ENCODE measurements at regions not wholly inside any gene's neighbourhood (a gene's known extent, or its start where the extent isn't known, plus 50 kb on each side); places are given as distances from the start of the nearest gene placed in this dataset.

DNA sequence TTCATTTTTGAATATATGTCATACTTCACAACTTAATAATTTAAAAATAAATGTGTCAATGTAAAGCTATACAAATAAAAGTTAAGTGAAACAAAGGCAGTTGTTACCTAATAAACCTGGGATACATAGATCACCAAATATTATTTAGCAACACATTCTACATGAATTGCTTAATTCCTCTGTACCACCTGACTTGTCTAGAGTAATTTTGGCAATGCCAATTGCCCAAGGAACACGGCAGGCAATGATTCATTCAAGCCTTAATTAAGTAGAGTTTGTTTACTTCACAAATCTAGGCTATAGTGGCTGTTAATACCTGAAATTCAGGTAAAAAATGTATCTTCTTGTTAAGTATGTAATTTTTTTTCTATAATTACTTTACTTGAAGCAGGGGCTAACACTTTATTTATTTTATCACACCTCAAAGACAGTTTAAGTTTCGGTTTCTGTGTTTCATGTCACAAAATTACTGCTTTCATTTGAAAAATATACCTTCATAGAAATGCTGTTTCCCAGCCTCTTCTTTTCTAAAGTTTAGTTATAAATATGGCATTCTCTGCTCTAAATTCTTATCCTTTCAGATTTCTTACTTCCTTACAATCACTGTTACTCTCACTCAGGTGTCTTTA, 705.7 kb downstream of the SLITRK5 start:
- H2AK5ac ChIP-seq (ENCODE audit: low read depth, low read length): no peak overlapping the region
- ATAC-seq (ENCODE audit: low read depth): no peak
- H2AK9ac ChIP-seq (replicated peaks; ENCODE audit: low read depth, low read length, poor library complexity): no peak overlapping the region
- no peak overlapping the region for H2AFZ ChIP-seq (replicated peaks; ENCODE audit: low read length, poor library complexity)
- no peak overlapping the region for H3K14ac ChIP-seq (replicated peaks; ENCODE audit: low read depth, low read length)
- no peak overlapping the region for H3K9ac ChIP-seq (ENCODE audit: low read depth, low read length)
- no CpG with 5 or more reads among the region's 2 CpGs for WGBS, 2 experiments (ENCODE audit: extremely low coverage in 2 of 2, insufficient read length in 1 of 2)
- H2BK15ac ChIP-seq (ENCODE audit: low read depth, low read length): no peak overlapping the region
- no peak overlapping the region for H2BK120ac ChIP-seq (ENCODE audit: low read depth, low read length)
- no peak overlapping the region for H4K5ac ChIP-seq (ENCODE audit: low read depth, low read length)
- H3K9me3 ChIP-seq (ENCODE audit: control insufficient read depth, insufficient read depth, low read length): peaks cover 5% of the 10 kb centered on the region
- no peak overlapping the region for H3K4me3 ChIP-seq (ENCODE audit: insufficient read depth, low read depth, low read length)
- no TSS peak for BruUV-seq (replicated peaks)
- no peaks in the 10 kb centered on the region for H3K36me3 ChIP-seq (ENCODE audit: control insufficient read depth, insufficient read depth, low read length)
- H3K18ac ChIP-seq (ENCODE audit: low read depth, low read length): no peak overlapping the region
- H3K56ac ChIP-seq (ENCODE audit: extremely low read depth, insufficient read depth, low read length): no peak overlapping the region
- dilution Hi-C loops (cut with HindIII; ENCODE audit: low sequenced_read_pairs, unreplicated experiment): no loop called here
- no peak overlapping the region for H2BK20ac ChIP-seq (ENCODE audit: low read depth, low read length)
- ChIA-PET POLR2A (ENCODE audit: unreplicated experiment) (no interaction called here), CTCF (no interaction called here)
- no peak overlapping the region for H2BK5ac ChIP-seq (ENCODE audit: low read depth, low read length, poor library complexity, severe bottlenecking)
- H3K79me1 ChIP-seq (ENCODE audit: low read depth in 1 of 2, low read length in 2 of 2): no peaks in the 10 kb centered on the region
- H3K4ac ChIP-seq (ENCODE audit: low read depth, low read length): no peak overlapping the region
- H3K27ac ChIP-seq (ENCODE audit: insufficient read depth, low read length): no peak overlapping the region
- TF ChIP-seq MXI1 (IDR thresholded peaks at IDR 0.05; ENCODE audit: borderline replicate concordance, low read depth, low read length) (no peak), MAFK (IDR thresholded peaks at IDR 0.05; ENCODE audit: low read depth, low read length) (no peak), NFE2L2 (IDR thresholded peaks at IDR 0.05; ENCODE audit: low read depth, low read length) (no peak), CEBPB (IDR thresholded peaks at IDR 0.05; ENCODE audit: low read depth, low read length) (no peak), RAD21 (IDR thresholded peaks at IDR 0.05; ENCODE audit: low read length) (no peak)
- intact Hi-C loops (cut with micrococcal nuclease): no loop called here
- H4K8ac ChIP-seq (ENCODE audit: low read depth in 2 of 2, low read length in 2 of 2): no peak overlapping the region
- no peaks in the 10 kb centered on the region for H3K27me3 ChIP-seq (ENCODE audit: control insufficient read depth, insufficient read depth, low read length)
- in situ Hi-C loops (cut with MboI; ENCODE audit: low sequenced_read_pairs): no loop called here
- H4K20me1 ChIP-seq (ENCODE audit: insufficient read depth, low read length): no peaks in the 10 kb centered on the region
- H3K9me1 ChIP-seq (ENCODE audit: insufficient read depth, low read length): no peaks in the 10 kb centered on the region
- no peaks in the 10 kb centered on the region for H3K4me1 ChIP-seq (ENCODE audit: control insufficient read depth, insufficient read depth, low read length)
- no peak overlapping the region for H3K4me2 ChIP-seq (ENCODE audit: low read depth, low read length)
- no peak for DNase-seq
- H4K91ac ChIP-seq (ENCODE audit: insufficient read depth, low read depth, low read length): no peak overlapping the region
- H3K23ac ChIP-seq (ENCODE audit: low read depth, low read length): no peak overlapping the region

Measured in IMR-90 (cell line).